ENCODE measurements at regions not wholly inside any gene's neighbourhood (a gene's known extent, or its start where the extent isn't known, plus 50 kb on each side); places are given as distances from the start of the nearest gene placed in this dataset.

- no peak overlapping the region for H3K27ac ChIP-seq
- no peak for ATAC-seq (replicated peaks in 6 of 8)
- no peaks in the 10 kb centered on the region for H3K4me1 ChIP-seq (replicated peaks in 1 of 2)
- in situ Hi-C loops (cut with MboI; ENCODE audit: low pct_unique_long_range_greater_than_20kb in 2 of 9, low sequenced_read_pairs in 9 of 9, unreplicated experiment in 9 of 9) = no loop called here
- no peak overlapping the region for H3K4me3 ChIP-seq
- WGBS, 10 experiments = 0 to 93% (median 67%) methylated on average over 1 to 4 of the region's 4 CpGs; no CpG with 5 or more reads in 1 of the 10 experiments
Observed at GRCh38 chr15:37485056-37485455, 384.7 kb upstream of the MEIS2 start.

GRCh38 chr15:37490707-37491106 lies 390.4 kb upstream of the MEIS2 start:
- in situ Hi-C loops (cut with MboI; ENCODE audit: low pct_unique_long_range_greater_than_20kb in 2 of 9, low sequenced_read_pairs in 9 of 9, unreplicated experiment in 9 of 9) = no loop called here
- no peak overlapping the region for H3K27ac ChIP-seq
- no peak overlapping the region for H3K4me3 ChIP-seq
- 66 to 100% (median 92%) methylated on average over 1 to 24 of the region's 26 CpGs for WGBS, 10 experiments
- H3K4me1 ChIP-seq (replicated peaks in 1 of 2) = no peaks in the 10 kb centered on the region
- ATAC-seq (replicated peaks in 6 of 8) = no peak

GRCh38 chr15:37516621-37517020 lies 416.3 kb upstream of the MEIS2 start:
- peak in 1 of 8 experiments; percentile 60 for ATAC-seq (replicated peaks in 6 of 8)
- H3K4me3 ChIP-seq = no peak overlapping the region

GRCh38 chr15:37517191-37517895 lies 417.0 kb upstream of the MEIS2 start:
- in situ Hi-C loops (cut with MboI; ENCODE audit: low pct_unique_long_range_greater_than_20kb in 2 of 9, low sequenced_read_pairs in 9 of 9, unreplicated experiment in 9 of 9) = no loop called here
- WGBS, 10 experiments = 0 to 93% (median 56%) methylated on average over 1 to 6 of the region's 6 CpGs
- Histone ChIP-seq H3K4me1 (replicated peaks in 1 of 2) (peaks cover 5 to 11% of the 10 kb centered on the region in 2 donors), H3K27ac (no peak overlapping the region), H3K4me3 (no peak overlapping the region)
- peak in 3 of 8 experiments; percentile 40 to 90 (median 43) for ATAC-seq (replicated peaks in 6 of 8)

More at GRCh38 chr15:37516621-37517020, 416.3 kb upstream of the MEIS2 start:
- in situ Hi-C loops (cut with MboI; ENCODE audit: low pct_unique_long_range_greater_than_20kb in 2 of 9, low sequenced_read_pairs in 9 of 9, unreplicated experiment in 9 of 9) = no loop called here
- no peak overlapping the region for H3K27ac ChIP-seq
- 20 to 77% (median 40%) methylated on average over 1 to 3 of the region's 3 CpGs; no CpG with 5 or more reads in 1 of the 10 experiments for WGBS, 10 experiments
- peaks cover 5 to 11% of the 10 kb centered on the region in 2 donors for H3K4me1 ChIP-seq (replicated peaks in 1 of 2)

GRCh38 chr15:37518436-37518835 lies 416.0 kb upstream of the TMCO5A start:
- in situ Hi-C loops (cut with MboI; ENCODE audit: low pct_unique_long_range_greater_than_20kb in 2 of 9, low sequenced_read_pairs in 9 of 9, unreplicated experiment in 9 of 9) = no loop called here
- Histone ChIP-seq H3K4me3 (no peak overlapping the region), H3K27ac (no peak overlapping the region), H3K4me1 (replicated peaks in 1 of 2) (peaks cover 5 to 11% of the 10 kb centered on the region in 2 donors)
- WGBS, 10 experiments = 40 to 100% (median 96%) methylated on average over 1 of the region's 1 CpG; no CpG with 5 or more reads in 4 of the 10 experiments
- ATAC-seq (replicated peaks in 6 of 8) = no peak

GRCh38 chr15:37520026-37520425 lies 414.4 kb upstream of the TMCO5A start:
- WGBS, 10 experiments = 31 to 100% (median 96%) methylated on average over 1 to 2 of the region's 2 CpGs; no CpG with 5 or more reads in 1 of the 10 experiments
- Histone ChIP-seq H3K27ac (no peak overlapping the region), H3K4me3 (no peak overlapping the region), H3K4me1 (replicated peaks in 1 of 2) (peaks cover 5 to 11% of the 10 kb centered on the region in 2 donors)
- in situ Hi-C loops (cut with MboI; ENCODE audit: low pct_unique_long_range_greater_than_20kb in 2 of 9, low sequenced_read_pairs in 9 of 9, unreplicated experiment in 9 of 9) = no loop called here
- ATAC-seq (replicated peaks in 6 of 8) = no peak

GRCh38 chr15:37520882-37521281 lies 413.6 kb upstream of the TMCO5A start:
- 7 to 85% (median 39%) methylated on average over 1 of the region's 1 CpG for WGBS, 10 experiments
- ATAC-seq (replicated peaks in 6 of 8) = no peak
- in situ Hi-C loops (cut with MboI; ENCODE audit: low pct_unique_long_range_greater_than_20kb in 2 of 9, low sequenced_read_pairs in 9 of 9, unreplicated experiment in 9 of 9) = no loop called here
- no peak overlapping the region for H3K4me3 ChIP-seq
- no peak overlapping the region for H3K27ac ChIP-seq
- H3K4me1 ChIP-seq (replicated peaks in 1 of 2) = peaks cover 5 to 11% of the 10 kb centered on the region in 2 donors

- Histone ChIP-seq H3K4me1 (replicated peaks in 1 of 2) (no peaks in the 10 kb centered on the region), H3K27ac (no peak overlapping the region), H3K4me3 (no peak overlapping the region)
- in situ Hi-C loops (cut with MboI; ENCODE audit: low pct_unique_long_range_greater_than_20kb in 2 of 9, low sequenced_read_pairs in 9 of 9, unreplicated experiment in 9 of 9) = no loop called here
- no peak for ATAC-seq (replicated peaks in 6 of 8)
Observed at GRCh38 chr15:37524601-37525000, 409.8 kb upstream of the TMCO5A start.

- WGBS, 10 experiments = 14 to 100% (median 90%) methylated on average over 1 to 2 of the region's 2 CpGs; no CpG with 5 or more reads in 1 of the 10 experiments
Observed at GRCh38 chr15:37528432-37528831, 406.0 kb upstream of the TMCO5A start.

GRCh38 chr15:37536967-37537605 lies 397.4 kb upstream of the TMCO5A start:
- no peak overlapping the region for H3K27ac ChIP-seq
- H3K4me3 ChIP-seq = no peak overlapping the region
- ATAC-seq (replicated peaks in 6 of 8) = peak in 2 of 8 experiments; percentile 32 to 34
- H3K4me1 ChIP-seq (replicated peaks in 1 of 2) = no peaks in the 10 kb centered on the region
- in situ Hi-C loops (cut with MboI; ENCODE audit: low pct_unique_long_range_greater_than_20kb in 2 of 9, low sequenced_read_pairs in 9 of 9, unreplicated experiment in 9 of 9) = no loop called here
- WGBS, 10 experiments = 0 to 100% (median 74%) methylated on average over 1 to 2 of the region's 2 CpGs; no CpG with 5 or more reads in 2 of the 10 experiments

More at GRCh38 chr15:37528432-37528831, 406.0 kb upstream of the TMCO5A start:
- ATAC-seq (replicated peaks in 6 of 8) = no peak
- H3K4me3 ChIP-seq = no peak overlapping the region
- no peak overlapping the region for H3K27ac ChIP-seq
- no peaks in the 10 kb centered on the region for H3K4me1 ChIP-seq (replicated peaks in 1 of 2)
- in situ Hi-C loops (cut with MboI; ENCODE audit: low pct_unique_long_range_greater_than_20kb in 2 of 9, low sequenced_read_pairs in 9 of 9, unreplicated experiment in 9 of 9) = no loop called here

GRCh38 chr15:37537802-37538201 lies 396.6 kb upstream of the TMCO5A start:
- 44 to 100% (median 100%) methylated on average over 1 of the region's 1 CpG; no CpG with 5 or more reads in 3 of the 10 experiments for WGBS, 10 experiments
- in situ Hi-C loops (cut with MboI; ENCODE audit: low pct_unique_long_range_greater_than_20kb in 2 of 9, low sequenced_read_pairs in 9 of 9, unreplicated experiment in 9 of 9) = no loop called here
- Histone ChIP-seq H3K4me3 (no peak overlapping the region), H3K4me1 (replicated peaks in 1 of 2) (no peaks in the 10 kb centered on the region), H3K27ac (no peak overlapping the region)
- ATAC-seq (replicated peaks in 6 of 8) = no peak

- Histone ChIP-seq H3K4me3 (no peak overlapping the region), H3K27ac (no peak overlapping the region), H3K4me1 (replicated peaks in 1 of 2) (no peaks in the 10 kb centered on the region)
- in situ Hi-C loops (cut with MboI; ENCODE audit: low pct_unique_long_range_greater_than_20kb in 2 of 9, low sequenced_read_pairs in 9 of 9, unreplicated experiment in 9 of 9) = no loop called here
- whole genome bisulfite sequencing, 10 experiments = 29 to 100% (median 91%) methylated on average over 1 of the region's 1 CpG; no CpG with 5 or more reads in 3 of the 10 experiments
- ATAC-seq (replicated peaks in 6 of 8) = no peak
Observed at GRCh38 chr15:37548116-37548515, 386.3 kb upstream of the TMCO5A start.

- WGBS, 10 experiments = 20 to 92% (median 60%) methylated on average over 1 to 8 of the region's 17 CpGs; no CpG with 5 or more reads in 3 of the 10 experiments
- ATAC-seq (replicated peaks in 6 of 8) = no peak
- no peaks in the 10 kb centered on the region for H3K4me1 ChIP-seq (replicated peaks in 1 of 2)
- no peak overlapping the region for H3K4me3 ChIP-seq
- in situ Hi-C loops (cut with MboI; ENCODE audit: low pct_unique_long_range_greater_than_20kb in 2 of 9, low sequenced_read_pairs in 9 of 9, unreplicated experiment in 9 of 9) = no loop called here
- H3K27ac ChIP-seq = no peak overlapping the region
Observed at GRCh38 chr15:37550360-37551024, 383.9 kb upstream of the TMCO5A start.

All from motor neuron (in vitro differentiated cells).